Kidney tubule cell (primary cell): ENCODE measurements at regions not wholly inside any gene's neighbourhood (a gene's known extent, or its start where the extent isn't known, plus 50 kb on each side); places are given as distances from the start of the nearest gene placed in this dataset.

ENCODE experiments used
- DNase-seq: peaks from one replicate; pipeline ENCODE4 v3.0.0-alpha.2; 2018; ENCODE audit warnings: low spot score

DNA sequence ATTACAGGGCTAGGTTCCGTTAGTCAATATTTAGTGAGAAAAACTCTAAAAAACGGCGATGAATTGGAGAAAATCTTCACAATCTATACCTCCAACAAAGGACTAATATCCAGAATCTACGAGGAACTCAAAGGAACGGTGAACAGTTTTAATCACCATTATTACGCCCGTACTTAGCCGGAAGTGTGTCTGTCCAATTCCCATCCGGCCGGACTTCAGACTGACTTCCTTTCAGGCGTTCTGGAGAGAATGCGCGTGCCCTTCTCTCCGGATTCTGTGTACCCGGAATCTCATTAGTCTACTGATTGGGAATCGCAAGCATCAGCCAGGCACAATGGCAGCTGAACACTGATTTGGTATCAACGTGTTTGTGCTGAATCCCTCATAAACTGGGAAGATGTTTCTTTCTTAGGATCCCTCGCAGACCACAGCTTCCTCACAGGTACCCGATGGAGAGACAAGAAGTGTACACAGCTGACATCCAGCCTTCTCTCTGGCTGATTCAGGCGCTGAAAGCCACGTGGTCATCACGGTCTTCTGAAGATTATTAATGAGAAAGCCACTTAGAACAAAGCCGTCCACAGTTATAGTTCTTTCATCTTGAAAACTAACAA is 239.9 kb downstream of the ZNF516 start:
- no peak for DNase-seq

DNA sequence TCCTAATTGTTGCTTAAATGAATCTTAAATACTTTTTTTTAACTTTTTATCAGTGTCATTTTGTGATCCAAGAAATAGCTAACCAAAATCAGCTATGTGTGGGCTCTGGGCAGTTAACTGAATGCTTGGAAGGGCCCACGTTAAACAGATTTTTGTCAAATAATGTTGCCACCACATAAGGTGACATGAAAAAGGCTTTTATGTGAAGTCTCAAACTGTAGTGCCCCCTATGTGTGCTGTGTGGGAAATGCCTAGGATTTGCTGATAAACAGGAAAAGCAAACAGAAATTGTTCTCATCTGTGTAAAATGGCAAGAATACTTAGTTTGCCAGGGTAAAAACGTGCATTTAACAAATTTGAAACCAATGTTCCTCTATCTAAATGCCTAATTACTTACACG is 242.2 kb downstream of the ZNF516 start:
- DNase-seq: peak; percentile 17

DNA sequence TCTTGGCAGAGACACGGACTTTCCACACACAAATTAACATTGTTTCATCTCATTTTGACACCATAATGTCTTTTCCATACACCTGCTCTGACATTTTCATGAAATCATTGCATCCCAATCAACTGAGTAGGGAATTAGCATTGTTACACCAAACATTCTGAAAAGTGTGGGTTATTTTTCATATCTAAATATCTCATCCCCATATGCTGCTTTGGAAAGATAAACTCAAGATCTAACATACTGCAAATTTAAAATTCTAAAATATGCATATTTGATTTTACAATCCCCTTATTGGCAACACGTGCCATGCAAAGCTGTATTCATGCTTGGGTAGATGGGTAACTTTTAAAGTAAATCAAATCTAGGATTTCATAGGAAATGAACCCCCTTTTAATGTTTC is 242.9 kb downstream of the ZNF516 start:
- DNase-seq: no peak

DNA sequence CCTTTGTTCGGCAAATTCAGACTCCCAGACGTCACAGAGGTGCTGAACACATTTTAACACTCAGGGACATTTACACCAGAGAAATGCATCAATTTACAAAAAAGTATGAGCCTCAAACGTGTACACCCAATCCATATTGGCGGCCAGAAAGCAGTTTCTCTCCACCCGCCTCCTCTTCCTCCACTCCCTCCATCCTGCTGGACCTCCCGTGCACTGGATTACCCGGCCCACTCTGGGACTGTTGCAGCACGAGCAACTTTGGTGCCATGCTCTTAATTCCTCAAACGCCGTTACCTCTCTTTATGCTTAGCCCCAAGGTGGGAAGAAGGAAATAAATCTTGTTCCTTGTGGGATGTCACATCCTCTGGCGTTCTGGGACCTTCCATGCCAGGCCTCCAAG is 243.4 kb downstream of the ZNF516 start:
- DNase-seq: no peak

- DNase-seq: peak; percentile 31
Measured at GRCh38 chr18:76246590-76246989, 248.5 kb downstream of the ZNF516 start.

GRCh38 chr18:76234676-76235060 is 260.4 kb downstream of the ZNF516 start:
- no peak for DNase-seq

GRCh38 chr18:76233876-76234675 is 261.0 kb downstream of the ZNF516 start:
- no peak for DNase-seq

DNA sequence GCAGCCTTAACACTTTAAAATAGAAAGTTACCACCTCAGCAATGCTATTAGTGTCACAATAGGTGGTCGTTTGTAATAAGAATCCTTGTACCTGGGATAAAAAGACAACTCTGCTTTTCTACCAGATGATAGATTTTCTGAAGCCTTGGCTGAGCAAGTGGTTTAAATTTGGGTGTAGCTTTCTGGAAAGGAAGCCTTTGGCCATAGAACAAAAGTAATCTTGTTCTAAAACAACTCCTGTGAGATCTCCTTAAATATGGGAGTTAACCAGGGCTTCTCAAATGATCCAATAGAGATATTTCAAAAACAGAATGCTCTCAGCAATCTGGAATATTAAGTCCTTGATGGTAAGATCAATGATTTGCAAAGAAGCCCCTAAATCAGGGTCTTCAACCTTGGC is 261.6 kb downstream of the ZNF516 start:
- DNase-seq: no peak

DNA sequence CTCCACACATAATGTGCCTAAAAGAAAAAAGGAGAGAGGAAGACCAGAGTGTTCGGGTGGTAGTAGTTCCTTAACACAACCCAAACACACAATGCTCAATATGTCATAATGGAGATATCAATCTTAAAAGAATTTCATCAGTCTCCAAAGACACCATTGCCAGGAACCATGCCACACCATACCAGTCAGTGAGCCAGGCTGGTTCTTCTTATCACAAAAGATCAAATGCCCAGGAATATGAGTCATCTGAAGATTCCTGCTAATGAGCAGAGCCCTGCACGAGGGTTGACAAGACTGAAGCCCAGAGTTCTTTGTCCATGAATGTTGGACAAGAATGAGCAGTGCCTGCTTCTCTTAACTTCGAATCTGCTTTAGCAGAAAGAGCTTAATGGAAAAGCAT is 262.3 kb downstream of the ZNF516 start:
- DNase-seq: peak; percentile 3

DNA sequence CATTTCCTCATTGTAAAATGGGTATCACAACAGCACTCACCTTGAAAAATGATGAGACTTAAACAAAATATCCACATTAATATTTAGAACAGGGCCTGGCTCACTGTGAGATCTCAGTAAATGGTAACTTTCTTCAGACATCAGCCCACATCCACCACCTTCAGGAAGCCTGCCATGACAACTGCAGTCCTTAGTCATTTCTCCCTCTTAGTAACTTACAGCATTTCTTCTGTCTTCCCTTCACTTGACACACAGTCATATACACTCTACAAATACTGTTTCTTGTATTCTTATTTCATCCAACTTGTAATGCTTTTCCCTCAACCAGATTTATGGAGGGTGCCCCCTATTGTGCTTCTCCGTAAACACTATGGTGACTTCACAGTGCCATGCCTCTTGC is 263.0 kb downstream of the ZNF516 start:
- no peak for DNase-seq

DNA sequence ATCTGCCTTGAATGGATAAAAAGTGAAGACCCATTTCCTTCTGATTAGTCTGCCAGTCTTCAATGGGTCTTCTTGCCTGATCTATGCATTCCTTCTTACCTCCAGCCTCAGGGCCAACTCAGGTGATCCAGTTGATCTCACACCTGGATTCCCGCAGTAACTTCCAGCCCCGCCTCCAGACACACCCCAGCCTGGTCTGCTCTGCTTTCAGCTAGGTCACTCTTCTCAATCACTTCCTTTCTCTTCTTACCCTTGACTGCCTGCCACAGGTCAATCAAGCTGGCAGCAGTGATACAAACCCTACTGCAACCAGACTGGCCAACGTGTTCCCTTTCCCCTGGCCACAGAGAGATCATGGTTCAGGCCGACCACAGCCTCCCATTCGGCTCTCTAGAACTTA is 263.6 kb downstream of the ZNF516 start:
- DNase-seq: no peak

DNA sequence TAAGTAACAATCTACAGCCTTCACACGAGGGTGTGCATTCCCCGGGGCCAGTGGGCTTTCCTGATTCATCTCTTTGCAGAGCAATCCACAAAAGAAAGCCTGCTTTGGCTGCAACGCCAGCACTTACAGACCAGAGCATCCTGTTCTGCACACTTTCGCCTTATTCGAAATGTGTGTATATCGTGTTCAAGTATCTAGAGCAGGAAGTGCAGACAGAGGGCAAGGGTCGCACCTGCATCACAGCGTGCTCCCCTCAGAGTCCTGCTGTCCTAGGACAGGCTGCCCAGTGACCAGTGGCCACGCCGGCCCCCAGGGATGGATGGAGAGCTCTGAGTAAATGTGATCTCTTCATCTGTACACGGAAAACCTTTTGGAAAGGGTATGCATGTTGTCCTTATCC is 264.3 kb downstream of the ZNF516 start:
- DNase-seq: no peak

GRCh38 chr18:76228716-76229115 is 266.3 kb downstream of the ZNF516 start:
- no peak for DNase-seq

DNA sequence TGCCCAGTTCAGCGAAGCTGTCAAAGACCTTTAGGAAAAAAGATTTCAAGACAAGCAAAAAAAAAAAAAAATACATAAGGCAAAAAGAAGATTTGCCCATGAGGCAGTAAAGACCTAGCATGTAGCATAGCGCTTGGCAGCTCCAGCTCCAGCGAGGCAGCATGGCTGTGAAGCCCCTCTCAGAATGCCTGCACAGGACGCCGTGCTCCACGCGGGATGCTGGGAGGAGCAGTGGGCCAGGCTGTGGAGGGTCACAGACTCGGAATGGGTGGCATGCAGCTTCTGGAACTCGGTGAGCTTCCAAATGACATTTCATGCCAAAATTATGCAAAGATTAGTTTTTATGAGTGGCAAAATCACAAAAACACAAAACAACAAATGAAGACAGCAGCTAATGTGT is 267.3 kb downstream of the ZNF516 start:
- no peak for DNase-seq

GRCh38 chr18:76223403-76223802 is 271.6 kb downstream of the ZNF516 start:
- DNase-seq: no peak

GRCh38 chr18:76219023-76219422 is 276.0 kb downstream of the ZNF516 start:
- no peak for DNase-seq

DNA sequence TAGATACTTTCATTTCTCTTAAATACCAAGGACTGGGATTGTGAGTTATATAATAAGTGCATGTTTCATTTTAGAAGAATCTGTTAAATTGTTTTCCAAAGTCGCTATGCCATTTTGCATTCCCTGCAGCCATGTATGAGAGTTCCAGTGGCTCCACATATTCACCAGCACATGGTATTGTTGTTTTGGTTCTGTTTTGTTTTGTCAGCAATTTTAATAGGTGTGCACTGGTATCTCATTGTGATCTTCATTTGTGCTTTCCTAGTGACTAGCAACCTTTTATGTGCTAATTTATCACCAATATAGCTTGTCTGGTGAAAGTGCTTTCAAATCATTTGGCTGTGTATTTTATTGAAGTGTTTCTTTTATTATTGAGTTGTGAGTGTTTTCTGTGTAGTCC is 278.9 kb downstream of the ZNF516 start:
- no peak for DNase-seq

- no peak for DNase-seq
Measured at GRCh38 chr18:76213991-76214390, 281.1 kb downstream of the ZNF516 start.

DNA sequence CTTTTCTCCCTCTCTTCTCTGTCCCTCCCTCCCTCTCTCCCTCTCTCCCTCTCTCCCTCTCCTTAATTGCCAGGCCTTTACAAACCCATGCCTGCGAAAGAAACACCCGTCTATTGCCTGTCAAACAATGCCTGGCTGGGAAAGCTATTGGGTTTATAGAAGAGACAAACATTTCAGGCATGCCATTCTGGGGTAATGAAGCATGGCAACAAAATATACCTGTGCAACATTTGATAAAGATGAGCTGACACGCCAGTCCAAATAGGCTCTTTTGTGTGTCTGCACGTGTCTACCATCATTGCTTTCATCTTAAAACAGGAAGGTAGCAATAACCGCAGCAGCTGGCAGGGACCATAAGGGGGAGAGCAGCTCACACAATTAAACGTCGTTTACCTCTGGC is 282.1 kb downstream of the ZNF516 start:
- peak; percentile 13 for DNase-seq

- peak; percentile 79 for DNase-seq
Measured at GRCh38 chr18:76209597-76209996, 285.4 kb downstream of the ZNF516 start.

DNA sequence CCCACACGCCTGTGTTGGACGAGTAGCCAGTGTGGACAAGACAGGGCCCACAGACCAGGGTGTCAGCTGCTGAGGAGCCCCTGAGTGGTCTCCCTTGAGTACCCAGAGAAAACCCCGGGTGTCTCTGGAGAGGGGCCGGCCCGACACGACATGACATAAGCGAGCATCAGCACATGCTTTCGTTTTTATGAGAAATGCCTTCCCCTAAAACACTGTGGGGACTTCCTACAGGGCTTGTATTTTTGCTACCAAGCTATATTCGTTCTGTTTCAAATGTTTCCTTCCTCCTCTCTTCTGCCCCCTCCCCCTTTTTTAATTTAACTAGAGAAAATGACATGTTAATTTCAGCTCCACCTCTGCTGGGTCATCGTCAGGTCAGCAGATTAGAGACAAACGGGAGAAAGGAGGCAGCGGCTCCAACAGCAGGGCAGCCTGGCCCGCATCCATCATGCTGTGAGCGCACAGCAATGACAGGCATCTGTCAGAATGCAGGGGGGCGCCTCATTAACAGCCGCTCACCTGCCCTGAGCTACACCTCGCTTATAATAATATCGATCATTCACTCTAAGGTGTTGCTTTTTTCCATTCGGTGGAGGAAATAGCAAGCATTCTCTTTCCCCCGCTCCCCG is 286.2 kb downstream of the ZNF516 start:
- DNase-seq: peak; percentile 19

- no peak for DNase-seq
Measured at GRCh38 chr18:76205906-76206305, 289.1 kb downstream of the ZNF516 start.

DNA sequence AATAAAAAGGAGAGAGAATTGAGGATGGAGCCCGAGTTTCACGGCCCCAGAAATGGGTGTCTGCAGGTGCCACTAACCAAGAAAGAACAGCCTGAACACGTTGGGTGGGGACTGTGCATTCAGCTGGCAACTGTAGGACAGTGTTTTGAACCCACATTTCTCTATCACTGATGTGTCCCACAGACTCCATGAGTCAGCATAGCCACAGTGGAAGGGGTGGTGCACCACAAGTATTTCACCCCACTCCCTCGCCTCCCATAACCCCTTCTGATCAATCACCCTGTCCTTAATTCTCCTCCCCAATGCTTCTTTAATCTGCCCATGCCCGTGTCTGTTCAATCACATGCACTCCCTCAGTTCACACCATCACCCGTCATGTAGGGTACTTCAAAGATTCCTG is 291.5 kb downstream of the ZNF516 start:
- no peak for DNase-seq
